ENCODE measurements at regions not wholly inside any gene's neighbourhood (a gene's known extent, or its start where the extent isn't known, plus 50 kb on each side); places are given as distances from the start of the nearest gene placed in this dataset.
"Not testable (repeated sequence)": the region's sequence is repeated elsewhere in the genome, so short reads cannot be mapped to it uniquely, and the experiment has no call there.

GRCh38 chr12:90675106-90675505, 279.9 kb downstream of the CCER1 start:
- H3K4me3 ChIP-seq (ENCODE audit: low read depth, low read length), result no peak overlapping the region
- DNase-seq (ENCODE audit: low read depth), result no peak
- TF ChIP-seq, protein P1, sequence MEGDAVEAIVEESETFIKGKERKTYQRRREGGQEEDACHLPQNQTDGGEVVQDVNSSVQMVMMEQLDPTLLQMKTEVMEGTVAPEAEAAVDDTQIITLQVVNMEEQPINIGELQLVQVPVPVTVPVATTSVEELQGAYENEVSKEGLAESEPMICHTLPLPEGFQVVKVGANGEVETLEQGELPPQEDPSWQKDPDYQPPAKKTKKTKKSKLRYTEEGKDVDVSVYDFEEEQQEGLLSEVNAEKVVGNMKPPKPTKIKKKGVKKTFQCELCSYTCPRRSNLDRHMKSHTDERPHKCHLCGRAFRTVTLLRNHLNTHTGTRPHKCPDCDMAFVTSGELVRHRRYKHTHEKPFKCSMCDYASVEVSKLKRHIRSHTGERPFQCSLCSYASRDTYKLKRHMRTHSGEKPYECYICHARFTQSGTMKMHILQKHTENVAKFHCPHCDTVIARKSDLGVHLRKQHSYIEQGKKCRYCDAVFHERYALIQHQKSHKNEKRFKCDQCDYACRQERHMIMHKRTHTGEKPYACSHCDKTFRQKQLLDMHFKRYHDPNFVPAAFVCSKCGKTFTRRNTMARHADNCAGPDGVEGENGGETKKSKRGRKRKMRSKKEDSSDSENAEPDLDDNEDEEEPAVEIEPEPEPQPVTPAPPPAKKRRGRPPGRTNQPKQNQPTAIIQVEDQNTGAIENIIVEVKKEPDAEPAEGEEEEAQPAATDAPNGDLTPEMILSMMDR (IDR thresholded peaks at IDR 0.05; ENCODE audit: control insufficient read depth, extremely low read depth, insufficient read depth), result no peak

- TF ChIP-seq, protein P1 (IDR thresholded peaks at IDR 0.05; ENCODE audit: control insufficient read depth, extremely low read depth, insufficient read depth), result no peak
- no peak for DNase-seq (ENCODE audit: low read depth)
These were observed 282.9 kb downstream of the CCER1 start for GRCh38 chr12:90672081-90672480.

GRCh38 chr12:90663949-90664348, 291.0 kb downstream of the CCER1 start:
- H3K4me3 ChIP-seq (ENCODE audit: low read depth, low read length); DNase-seq (ENCODE audit: low read depth): not testable (repeated sequence)

More at GRCh38 chr12:90672081-90672480, 282.9 kb downstream of the CCER1 start:
- H3K4me3 ChIP-seq (ENCODE audit: low read depth, low read length), result no peak overlapping the region

- TF ChIP-seq, protein P1 (IDR thresholded peaks at IDR 0.05; ENCODE audit: control insufficient read depth, extremely low read depth, insufficient read depth), result no peak
- no peak overlapping the region for H3K4me3 ChIP-seq (ENCODE audit: low read depth, low read length)
- DNase-seq (ENCODE audit: low read depth), result no peak
These were observed 295.9 kb downstream of the CCER1 start for GRCh38 chr12:90659060-90659459.

- DNase-seq (ENCODE audit: low read depth), result no peak
- TF ChIP-seq, protein P1 (IDR thresholded peaks at IDR 0.05; ENCODE audit: control insufficient read depth, extremely low read depth, insufficient read depth), result no peak
- no peak overlapping the region for H3K4me3 ChIP-seq (ENCODE audit: low read depth, low read length)
These were observed 301.9 kb downstream of the CCER1 start for GRCh38 chr12:90653040-90653439.

GRCh38 chr12:90652280-90652679, 302.7 kb downstream of the CCER1 start:
- DNase-seq (ENCODE audit: low read depth), result no peak
- H3K4me3 ChIP-seq (ENCODE audit: low read depth, low read length), result no peak overlapping the region
- TF ChIP-seq, protein P1 (IDR thresholded peaks at IDR 0.05; ENCODE audit: control insufficient read depth, extremely low read depth, insufficient read depth), result no peak

- DNase-seq (ENCODE audit: low read depth), result no peak
- TF ChIP-seq, protein P1 (IDR thresholded peaks at IDR 0.05; ENCODE audit: control insufficient read depth, extremely low read depth, insufficient read depth), result no peak
- no peak overlapping the region for H3K4me3 ChIP-seq (ENCODE audit: low read depth, low read length)
These were observed 309.8 kb downstream of the CCER1 start for GRCh38 chr12:90645181-90645580.

All from LNCaP clone FGC (cell line).